SK-N-SH (cell line): ENCODE measurements at regions not wholly inside any gene's neighbourhood (a gene's known extent, or its start where the extent isn't known, plus 50 kb on each side); places are given as distances from the start of the nearest gene placed in this dataset.

Experiments used
- CTCF ChIA-PET: fragments of 300-600, 350-600 bp; formaldehyde crosslinking; extraction: SDS; loops from one replicate; lab custom pipeline; 2021; lab: Yijun Ruan, JAX
- POLR2A ChIA-PET: fragments of 350-600 bp; sonication (Branson Sonifier 250); formaldehyde crosslinking; extraction: SDS; loops from one replicate; lab custom pipeline; 2020; ENCODE audit warnings: antibody characterized with exemption, inconsistent platforms; lab: Yijun Ruan, JAX
- DNase-seq: peaks from one replicate; pipeline ENCODE4 v3.0.0; 2012
- H2AFZ ChIP-seq: fragments of 200-600 bp; sonication (generic); 2 replicates; pipeline ENCODE4 v1.8.1; 2016; ENCODE audit warnings: antibody characterized with exemption, mild to moderate bottlenecking, low read depth
- H3F3A ChIP-seq: fragments of 200-600 bp; sonication (generic); replicated peaks from 2 replicates; pipeline ENCODE3; 2016; ENCODE audit warnings: antibody characterized with exemption, mild to moderate bottlenecking; ENCODE audit not compliant: insufficient read depth
- H3K27ac ChIP-seq, 2 experiments: fragments of 200-500 bp in 1 of 2; fragments of 200-600 bp in 1 of 2; sonication (Bioruptor generic) in 1 of 2; sonication (generic), shearing (Covaris generic) in 1 of 2; 2 replicates each; pipeline versions ENCODE4 v1.5.1 to v1.6.1; 2014 to 2016; ENCODE audit warnings: low read depth in 2 of 2, inconsistent platforms in 1 of 2, low read length in 1 of 2, mild to moderate bottlenecking in 1 of 2, mixed read lengths in 1 of 2
- H3K27me3 ChIP-seq: fragments of 200-600 bp; sonication (generic), shearing (Covaris generic); 2 replicates; pipeline ENCODE4 v1.6.1; 2016; ENCODE audit warnings: mixed run types; ENCODE audit not compliant: insufficient read depth
- H3K36me3 ChIP-seq, 2 experiments: fragments of 200-500 bp in 1 of 2; fragments of 200-600 bp in 1 of 2; sonication (Bioruptor generic) in 1 of 2; sonication (generic) in 1 of 2; replicated peaks in 1 of 2; 2 replicates each; pipeline versions ENCODE3 to v1.5.1; 2014 to 2016; ENCODE audit warnings: low read length in 1 of 2, mild to moderate bottlenecking in 1 of 2; ENCODE audit not compliant: insufficient read depth in 2 of 2, control insufficient read depth in 1 of 2
- H3K4me1 ChIP-seq, 2 experiments: fragments of 200-500 bp in 1 of 2; fragments of 200-600 bp in 1 of 2; sonication (Bioruptor generic) in 1 of 2; sonication (generic), shearing (Covaris generic) in 1 of 2; 2 replicates each; pipeline versions ENCODE4 v1.5.1 to v1.6.1; 2014 to 2016; ENCODE audit warnings: low read depth in 1 of 2, low read length in 1 of 2, mixed run types in 1 of 2; ENCODE audit not compliant: insufficient read depth in 2 of 2, control insufficient read depth in 1 of 2
- H3K4me2 ChIP-seq: fragments of 200-600 bp; sonication (generic), shearing (Covaris generic); 2 replicates; pipeline ENCODE4 v1.6.1; 2017; ENCODE audit warnings: mixed run types
- H3K4me3 ChIP-seq, 2 experiments: fragments of 200-500 bp in 1 of 2; fragments of 200-600 bp in 1 of 2; sonication (Bioruptor generic) in 1 of 2; sonication (generic), shearing (Covaris generic) in 1 of 2; 2 replicates each; pipeline versions ENCODE4 v1.5.1 to v1.8.1; 2014 to 2016; ENCODE audit warnings: low read depth in 2 of 2, inconsistent platforms in 1 of 2, low read length in 1 of 2, mild to moderate bottlenecking in 1 of 2, mixed read lengths in 1 of 2, moderate library complexity in 1 of 2
- H3K79me2 ChIP-seq: fragments of 200-600 bp; sonication (generic); 2 replicates; pipeline ENCODE4 v1.8.1; 2017; ENCODE audit warnings: mild to moderate bottlenecking; ENCODE audit not compliant: insufficient read depth
- H3K9ac ChIP-seq: fragments of 200-600 bp; sonication (generic); 2 replicates; pipeline ENCODE4 v1.6.1; 2017; ENCODE audit warnings: mixed run types
- H3K9me2 ChIP-seq: fragments of 200-600 bp; sonication (generic); 2 replicates; pipeline ENCODE4 v1.6.1; 2017; ENCODE audit warnings: mixed run types
- H3K9me3 ChIP-seq: fragments of 200-600 bp; sonication (generic); 2 replicates; pipeline ENCODE4 v1.6.1; 2017; ENCODE audit warnings: mixed run types, mild to moderate bottlenecking, moderate library complexity
- H4K20me1 ChIP-seq: fragments of 200-600 bp; sonication (generic); 2 replicates; pipeline ENCODE4 v1.6.1; 2017; ENCODE audit warnings: mild to moderate bottlenecking, mixed run types; ENCODE audit not compliant: insufficient read depth
- CHD2 ChIP-seq: fragments of 150-350 bp; IDR thresholded peaks from 2 replicates; pipeline ENCODE4 v1.6.1; 2018; ENCODE audit warnings: low read length; ENCODE audit not compliant: partially characterized antibody
- EP300 ChIP-seq, 2 experiments: IDR thresholded peaks; 2 replicates each; pipeline versions ENCODE4 v1.4.0 to v1.6.1; 2012; ENCODE audit warnings: borderline replicate concordance in 1 of 2, low read depth in 1 of 2, low read length in 1 of 2
- FOSL2 ChIP-seq: IDR thresholded peaks from 2 replicates; pipeline ENCODE4 v1.4.0; 2012; ENCODE audit warnings: low read depth, mild to moderate bottlenecking, moderate library complexity, borderline replicate concordance
- FOXJ3 ChIP-seq: sonication (generic); formaldehyde crosslinking; IDR thresholded peaks from 2 replicates; pipeline ENCODE4 v1.5.1; 2020; ENCODE audit warnings: mild to moderate bottlenecking, missing genetic modification reagents
- FOXM1 ChIP-seq: IDR thresholded peaks from 2 replicates; pipeline ENCODE4 v1.4.0; 2012; ENCODE audit warnings: low read depth, mild to moderate bottlenecking
- GATA2 ChIP-seq: sonication (generic); formaldehyde crosslinking; IDR thresholded peaks from 2 replicates; pipeline ENCODE4 v1.5.0; 2020; ENCODE audit warnings: mild to moderate bottlenecking, missing genetic modification reagents
- IRF3 ChIP-seq: fragments of 150-350 bp; IDR thresholded peaks from 2 replicates; pipeline ENCODE4 v1.6.1; 2016; ENCODE audit warnings: mild to moderate bottlenecking, low read depth, low read length
- MAX ChIP-seq: IDR thresholded peaks from 2 replicates; pipeline ENCODE4 v1.4.0; 2012; ENCODE audit warnings: low read depth
- MXI1 ChIP-seq: IDR thresholded peaks from 2 replicates; pipeline ENCODE4 v1.6.1; 2012; ENCODE audit warnings: mild to moderate bottlenecking, low read depth, low read length, improper control_type of control experiment
- NFIC ChIP-seq: IDR thresholded peaks from 2 replicates; pipeline ENCODE4 v1.4.0; 2012; ENCODE audit warnings: borderline replicate concordance
- NRF1 ChIP-seq: IDR thresholded peaks from 2 replicates; pipeline ENCODE4 v1.6.1; 2012; ENCODE audit warnings: low read depth, mild to moderate bottlenecking, low read length
- POLR2AphosphoS5 ChIP-seq: IDR thresholded peaks from 2 replicates; pipeline ENCODE4 v1.6.1; 2012; ENCODE audit warnings: low read depth, low read length
- RAD21 ChIP-seq: IDR thresholded peaks from 2 replicates; pipeline ENCODE4 v1.6.1; 2012; ENCODE audit warnings: mild to moderate bottlenecking, low read length
- RXRA ChIP-seq: IDR thresholded peaks from 2 replicates; pipeline ENCODE4 v1.4.0; 2012; ENCODE audit warnings: low read depth, mild to moderate bottlenecking, borderline replicate concordance
- SIN3A ChIP-seq: IDR thresholded peaks from 2 replicates; pipeline ENCODE4 v1.6.1; 2012; ENCODE audit warnings: low read depth, mild to moderate bottlenecking, low read length, moderate library complexity, borderline replicate concordance
- TCF12 ChIP-seq: IDR thresholded peaks from 2 replicates; pipeline ENCODE4 v1.4.0; 2012
- TEAD4 ChIP-seq: IDR thresholded peaks from 2 replicates; pipeline ENCODE4 v1.4.0; 2012; ENCODE audit warnings: mild to moderate bottlenecking, borderline replicate concordance; ENCODE audit not compliant: insufficient read depth
- YY1 ChIP-seq: IDR thresholded peaks from 2 replicates; pipeline ENCODE4 v1.4.0; 2012; ENCODE audit warnings: low read depth, mild to moderate bottlenecking
- WGBS: methylation state at CpG from one replicate; pipeline ENCODE4 v1.1.6; 2017; ENCODE audit warnings: low lambda C conversion rate; 5-methylcytosine and 5-hydroxymethylcytosine counted together

GRCh38 chr6:165186041-165186440, 123.4 kb downstream of the C6orf118 start (continued):
- TF ChIP-seq YY1 (no peak), MXI1 (no peak), FOSL2 (no peak), SIN3A (no peak), RXRA (no peak), RAD21 (no peak), CHD2 (no peak)
- TF ChIP-seq, all 33 proteins: peak for 0

GRCh38 chr6:165184192-165184979, 125.0 kb downstream of the C6orf118 start:
- Histone ChIP-seq H3K36me3 (no peaks in the 10 kb centered on the region), H3K9ac (no peak overlapping the region), H3K4me1 (no peaks in the 10 kb centered on the region), H3K9me2 (no peaks in the 10 kb centered on the region), H3K27me3 (no peaks in the 10 kb centered on the region), H3K4me2 (no peak overlapping the region), H3K27ac (no peak overlapping the region), H2AFZ (no peak overlapping the region), H3K9me3 (no peaks in the 10 kb centered on the region; the same call in 1 of the 2 replicates), H3K4me3 (no peak overlapping the region), H3K79me2 (no peaks in the 10 kb centered on the region)
- DNase-seq = no peak
- WGBS = 35% methylated on average over 11 of the region's 11 CpGs
- CTCF ChIA-PET = no interaction called here
- TF ChIP-seq TCF12 = no peak
- TF ChIP-seq POLR2AphosphoS5 = no peak
- no peak for TF ChIP-seq NRF1
- no peak for TF ChIP-seq YY1
- no peak for TF ChIP-seq EP300 (IDR thresholded peaks at IDR 0.05; ENCODE audit: borderline replicate concordance in 1 of 2, low read depth in 1 of 2, low read length in 1 of 2)
- no peak for TF ChIP-seq IRF3
- no peak for TF ChIP-seq GATA2
- TF ChIP-seq TEAD4 = no peak
- TF ChIP-seq FOXM1 = no peak
- no peak for TF ChIP-seq NFIC
- no peak for TF ChIP-seq MAX
- TF ChIP-seq CHD2 = no peak
- no peak for TF ChIP-seq FOXJ3 (CRISPR knock-in tag)
- no peak for TF ChIP-seq MXI1
- TF ChIP-seq, all 33 proteins: peak for 0
- POLR2A ChIA-PET = no interaction called here
- Histone ChIP-seq H4K20me1 (no peaks in the 10 kb centered on the region), H3F3A (no peaks in the 10 kb centered on the region)
